ENCODE measurements at regions not wholly inside any gene's neighbourhood (a gene's known extent, or its start where the extent isn't known, plus 50 kb on each side); places are given as distances from the start of the nearest gene placed in this dataset.
"Not testable (repeated sequence)": the region's sequence is repeated elsewhere in the genome, so short reads cannot be mapped to it uniquely, and the experiment has no call there.

DNA sequence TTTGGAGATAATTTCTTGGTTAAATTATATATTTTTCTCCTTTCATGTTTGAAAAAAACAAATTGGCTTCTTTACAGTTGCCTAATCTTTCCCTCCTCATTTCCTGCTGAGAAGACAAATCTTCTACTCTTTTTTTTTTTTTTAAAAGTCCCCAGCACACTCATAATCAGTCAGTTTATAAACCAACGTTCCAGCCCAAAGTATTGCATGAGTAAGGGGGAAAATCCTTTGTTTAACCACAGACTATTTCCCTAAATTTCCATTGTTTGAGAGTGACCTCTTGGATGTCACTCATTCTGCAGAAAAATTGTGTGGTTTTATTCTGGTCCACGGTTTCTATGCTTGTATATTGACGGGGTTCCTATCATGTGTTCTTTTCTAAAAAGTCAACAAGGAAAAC lies 55.1 kb upstream of the TLR4 start:
- DNase-seq (ENCODE audit: low read depth in 2 of 2) = no peak

GRCh38 chr9:117644932-117645636 lies 59.1 kb upstream of the TLR4 start:
- DNase-seq (ENCODE audit: low read depth in 2 of 2) = no peak

- DNase-seq (ENCODE audit: low read depth in 2 of 2) = peak; percentile 8 to 21
These were observed 59.9 kb upstream of the TLR4 start for GRCh38 chr9:117644133-117644931.

DNA sequence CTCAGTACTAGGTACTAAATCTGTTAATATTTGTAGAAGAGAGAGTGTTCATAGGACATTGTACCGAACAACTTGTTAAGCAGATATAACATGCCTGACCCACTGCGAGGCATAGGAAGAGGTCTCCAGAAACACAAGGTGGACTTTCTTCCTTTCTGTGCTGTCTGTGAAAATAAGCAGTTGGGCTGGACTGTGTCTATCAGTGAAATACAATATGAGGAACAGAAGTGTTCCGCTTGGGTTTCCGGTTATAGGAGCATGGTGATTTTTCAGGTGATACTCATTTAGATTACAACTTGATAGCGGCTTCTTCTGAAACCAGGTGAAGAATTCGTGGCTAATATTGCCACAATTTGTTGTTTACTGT lies 60.9 kb upstream of the TLR4 start:
- no peak for DNase-seq (ENCODE audit: low read depth in 2 of 2)

- DNase-seq (ENCODE audit: low read depth in 2 of 2) = not testable (repeated sequence)
These were observed 61.5 kb upstream of the TLR4 start for GRCh38 chr9:117642571-117643287.

- DNase-seq (ENCODE audit: low read depth in 2 of 2) = no peak
These were observed 67.5 kb upstream of the TLR4 start for GRCh38 chr9:117636681-117637080.

DNA sequence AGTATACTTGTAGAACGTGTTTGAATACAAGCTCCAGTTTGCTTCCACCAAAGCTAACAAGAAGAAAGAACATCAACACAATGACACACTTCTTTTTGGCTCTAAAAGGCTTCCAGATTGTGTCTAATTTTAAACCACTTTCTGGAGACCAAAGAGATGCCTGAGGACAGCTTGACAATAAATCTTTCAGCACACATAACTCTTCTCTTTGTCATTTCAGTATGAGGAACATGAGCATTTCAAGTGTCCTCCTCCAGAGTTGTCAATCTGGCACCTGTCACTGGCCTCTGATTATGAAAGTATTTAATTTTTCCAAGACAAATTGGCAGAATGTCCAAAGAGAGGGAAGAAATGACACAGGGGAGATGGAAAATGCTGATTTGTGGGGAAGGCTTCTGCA lies 79.0 kb upstream of the TLR4 start:
- no peak for DNase-seq (ENCODE audit: low read depth in 2 of 2)

DNA sequence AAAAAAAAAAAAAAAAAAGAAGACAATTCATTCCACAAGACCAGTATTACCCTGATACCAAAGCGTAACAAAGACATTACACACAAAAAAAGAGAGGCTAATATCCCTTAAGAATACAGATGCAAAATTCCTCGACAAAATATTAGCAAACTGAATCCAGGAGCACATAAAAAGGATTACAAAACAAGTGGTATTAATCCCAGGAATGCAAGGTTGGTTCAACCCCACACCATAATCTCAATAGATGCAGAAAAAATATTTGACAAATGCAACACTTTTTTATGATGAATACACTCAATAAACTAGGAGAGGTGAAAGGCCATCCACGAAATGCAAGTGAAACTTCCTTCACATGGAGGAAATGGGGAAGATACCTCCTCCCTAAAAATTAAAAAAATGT lies 80.1 kb upstream of the TLR4 start:
- DNase-seq (ENCODE audit: low read depth in 2 of 2) = no peak

DNA sequence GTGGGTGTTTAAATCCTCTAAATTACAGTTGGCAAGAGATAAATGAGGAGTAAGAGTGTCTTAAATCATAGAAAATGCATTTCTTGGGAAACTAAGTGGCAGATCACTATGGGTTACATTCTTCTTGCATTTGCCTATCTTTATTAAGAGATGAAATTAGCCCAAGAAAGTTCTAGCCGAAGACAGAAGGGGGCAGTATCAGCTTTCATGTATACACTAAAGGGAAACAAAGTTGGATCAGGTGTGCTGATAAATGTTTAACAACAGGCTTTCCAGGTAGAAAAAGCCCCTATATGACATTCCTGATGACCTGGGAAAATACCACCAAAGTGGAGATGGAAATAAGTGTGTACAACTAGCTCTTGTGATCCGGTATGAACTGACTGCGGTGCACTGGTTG lies 81.9 kb upstream of the TLR4 start:
- no peak for DNase-seq (ENCODE audit: low read depth in 2 of 2)

DNA sequence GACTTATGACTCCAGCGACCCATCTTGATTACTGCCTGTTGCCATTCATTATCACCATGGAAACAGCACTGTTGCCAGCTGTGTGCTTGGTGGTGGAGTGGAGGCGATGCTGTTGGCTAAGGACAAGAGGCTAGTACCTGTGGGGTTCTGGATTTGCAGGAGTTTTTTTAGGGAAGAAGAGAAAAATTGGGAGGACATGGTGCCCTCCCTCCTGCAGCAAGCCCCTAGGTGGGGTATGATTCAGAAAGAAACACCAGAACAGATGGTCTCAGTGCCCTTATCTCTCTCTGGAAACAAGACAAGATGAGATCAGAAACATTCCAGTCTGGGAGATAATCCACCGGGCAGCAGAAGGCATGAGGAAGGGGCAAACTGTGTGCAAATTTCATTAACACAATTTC lies 87.8 kb upstream of the TLR4 start:
- no peak for DNase-seq (ENCODE audit: low read depth in 2 of 2)

GRCh38 chr9:117612317-117612716 lies 91.9 kb upstream of the TLR4 start:
- DNase-seq (ENCODE audit: low read depth in 2 of 2) = no peak

GRCh38 chr9:117597977-117598376 lies 106.2 kb upstream of the TLR4 start:
- DNase-seq (ENCODE audit: low read depth in 2 of 2) = no peak

GRCh38 chr9:117596678-117597077 lies 107.5 kb upstream of the TLR4 start:
- DNase-seq (ENCODE audit: low read depth in 2 of 2) = no peak

DNA sequence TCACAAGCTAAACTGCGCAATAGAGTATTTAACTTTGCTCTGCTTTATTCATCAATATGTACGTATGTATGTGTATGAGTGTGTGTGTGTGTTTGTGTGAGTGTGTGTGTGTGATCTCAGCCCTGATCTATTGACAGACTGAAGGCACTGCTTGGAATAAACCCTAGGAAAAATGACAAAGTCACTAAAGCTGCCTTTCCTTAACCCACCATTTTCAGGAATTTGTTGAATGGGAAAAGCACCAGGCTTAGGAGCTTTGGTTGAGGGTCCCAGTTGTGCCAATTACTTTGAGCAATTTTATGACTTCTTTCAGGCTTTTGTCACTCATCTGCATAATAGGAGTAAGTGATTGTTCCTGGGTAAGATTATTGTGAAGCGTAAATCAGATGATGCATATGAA lies 108.6 kb upstream of the TLR4 start:
- DNase-seq (ENCODE audit: low read depth in 2 of 2) = no peak

DNA sequence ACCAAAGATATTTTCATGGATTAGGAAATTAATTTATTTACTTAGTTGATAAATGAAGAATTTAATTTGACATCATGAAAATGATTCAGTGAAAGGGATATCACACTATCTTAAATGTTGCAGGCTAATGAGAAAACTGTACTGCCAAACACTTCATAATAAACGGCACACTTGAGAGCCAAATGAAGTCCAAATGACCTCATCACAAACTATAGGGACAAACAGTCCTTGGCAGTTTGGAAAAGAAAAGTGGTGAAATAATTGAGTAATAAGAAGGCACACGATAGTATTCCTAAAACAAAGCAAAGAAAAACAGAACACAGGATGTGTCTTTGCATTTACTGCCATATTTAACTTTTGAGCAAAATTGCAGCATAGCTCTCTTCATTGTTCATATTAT lies 116.9 kb upstream of the TLR4 start:
- no peak for DNase-seq (ENCODE audit: low read depth in 2 of 2)

- DNase-seq (ENCODE audit: low read depth in 2 of 2) = no peak
These were observed 130.1 kb upstream of the TLR4 start for GRCh38 chr9:117574099-117574498.

GRCh38 chr9:117564839-117565238 lies 139.4 kb upstream of the TLR4 start:
- DNase-seq (ENCODE audit: low read depth in 2 of 2) = no peak

GRCh38 chr9:117561761-117562160 lies 142.4 kb upstream of the TLR4 start:
- no peak for DNase-seq (ENCODE audit: low read depth in 2 of 2)

GRCh38 chr9:117555964-117556629 lies 141.2 kb upstream of the ASTN2 start:
- no peak for DNase-seq (ENCODE audit: low read depth in 2 of 2)

GRCh38 chr9:117552811-117553210 lies 138.0 kb upstream of the ASTN2 start:
- no peak for DNase-seq (ENCODE audit: low read depth in 2 of 2)

DNA sequence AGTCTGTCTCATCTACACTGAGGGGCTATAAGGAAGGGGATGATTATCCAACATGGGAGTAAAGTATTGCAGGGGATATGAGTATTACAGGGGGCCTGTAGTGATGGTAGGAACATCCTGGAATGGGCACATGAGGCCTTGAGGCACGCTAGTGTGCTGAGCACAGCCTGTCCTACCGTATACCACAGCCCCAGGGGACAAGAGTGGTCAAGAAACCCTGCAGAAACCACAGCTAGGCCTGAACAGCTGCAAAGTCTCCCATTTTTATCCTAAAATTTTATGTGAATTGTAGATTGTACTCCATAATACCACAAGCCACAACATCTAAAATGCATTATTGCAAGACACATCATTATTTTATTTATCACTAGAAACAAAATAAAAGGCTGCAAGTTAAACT lies 136.3 kb upstream of the ASTN2 start:
- DNase-seq (ENCODE audit: low read depth in 2 of 2) = no peak

DNA sequence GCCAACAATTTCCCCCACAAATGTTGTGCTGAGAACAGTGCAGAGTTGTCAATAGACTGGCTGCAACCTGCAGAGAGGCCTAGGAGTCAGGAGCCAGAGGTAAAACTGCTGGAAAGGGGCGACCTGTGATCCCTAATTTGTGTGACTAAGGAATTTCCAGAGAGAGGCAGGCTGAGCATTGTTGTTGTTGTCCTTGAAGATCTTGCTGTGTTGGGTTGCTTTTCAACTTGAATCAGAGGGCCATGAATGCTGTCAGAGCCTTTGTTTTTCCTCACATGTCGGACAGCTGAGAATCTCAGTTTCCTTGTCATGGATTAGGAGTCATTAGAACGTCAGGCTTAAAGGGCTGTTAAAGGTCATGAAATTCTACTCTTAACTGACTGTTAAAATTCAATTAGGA lies 134.6 kb upstream of the ASTN2 start:
- DNase-seq (ENCODE audit: low read depth in 2 of 2) = no peak

All from fibroblast of skin of left biceps (primary cell).